GM19395 (cell line): ENCODE measurements at regions not wholly inside any gene's neighbourhood (a gene's known extent, or its start where the extent isn't known, plus 50 kb on each side); places are given as distances from the start of the nearest gene placed in this dataset.

Experiments
- ATAC-seq: cut with Tn5 transposase; IDR thresholded peaks from one replicate; pipeline ENCODE4 v1.9.1; 2021; ENCODE audit warnings: mild to moderate bottlenecking, moderate library complexity; ENCODE audit not compliant: unreplicated experiment

DNA sequence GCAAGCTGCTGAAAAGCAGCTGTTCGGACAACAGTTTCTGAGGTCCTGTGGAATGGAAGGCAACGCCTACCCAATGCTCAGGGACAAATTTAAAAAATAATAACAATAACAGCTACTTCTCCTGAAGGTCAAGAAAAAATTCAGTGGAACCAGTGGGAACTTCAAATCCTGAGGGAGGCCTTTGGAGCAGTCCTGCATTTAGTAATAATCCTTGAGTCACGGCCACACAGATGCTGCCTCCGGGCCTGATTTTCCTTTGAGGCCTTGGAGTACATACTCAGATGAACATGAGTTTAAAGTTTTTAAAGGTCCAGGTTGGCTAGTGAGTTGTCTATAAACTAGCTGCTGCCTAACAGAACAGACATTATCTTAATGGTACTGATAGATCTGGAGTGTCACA is 268.0 kb downstream of the MSRB3 start:
- ATAC-seq, result no peak

DNA sequence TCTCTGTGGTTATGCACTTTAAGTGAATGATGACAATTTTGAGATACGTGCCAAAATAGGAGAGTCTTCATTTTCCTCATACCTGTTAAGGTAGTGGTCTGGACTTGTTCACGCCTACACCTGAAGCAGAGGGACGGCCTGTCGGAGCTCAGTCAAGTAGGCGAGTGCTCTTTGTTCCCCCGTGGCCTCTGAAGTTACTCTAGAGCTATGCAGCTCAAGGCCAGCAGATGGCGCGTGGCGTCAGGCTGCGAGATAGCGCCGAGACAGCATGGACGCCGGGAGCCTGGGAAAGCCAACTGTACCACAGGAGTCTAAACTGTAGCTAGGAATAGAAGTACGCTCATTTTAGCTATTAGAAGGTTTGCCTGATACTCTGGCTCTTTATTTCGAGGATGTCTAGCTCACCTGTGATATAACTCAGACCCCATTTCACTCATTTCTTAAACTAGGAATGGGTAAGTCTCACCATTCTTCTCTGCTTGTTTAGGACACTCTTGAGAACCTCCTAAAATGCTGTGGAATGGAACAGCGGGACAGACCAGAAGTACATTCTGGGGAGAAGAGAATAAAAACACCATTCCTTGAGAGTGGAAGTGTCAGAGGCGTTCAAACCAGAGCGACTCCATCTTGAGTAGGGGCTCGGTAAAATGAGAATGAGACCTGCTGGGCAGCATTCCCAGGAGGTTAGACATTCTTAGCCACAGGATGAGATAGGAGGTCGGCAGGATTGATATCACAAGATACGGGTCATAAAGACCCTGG is 267.4 kb upstream of the HMGA2 start:
- ATAC-seq, result peak; percentile 100

DNA sequence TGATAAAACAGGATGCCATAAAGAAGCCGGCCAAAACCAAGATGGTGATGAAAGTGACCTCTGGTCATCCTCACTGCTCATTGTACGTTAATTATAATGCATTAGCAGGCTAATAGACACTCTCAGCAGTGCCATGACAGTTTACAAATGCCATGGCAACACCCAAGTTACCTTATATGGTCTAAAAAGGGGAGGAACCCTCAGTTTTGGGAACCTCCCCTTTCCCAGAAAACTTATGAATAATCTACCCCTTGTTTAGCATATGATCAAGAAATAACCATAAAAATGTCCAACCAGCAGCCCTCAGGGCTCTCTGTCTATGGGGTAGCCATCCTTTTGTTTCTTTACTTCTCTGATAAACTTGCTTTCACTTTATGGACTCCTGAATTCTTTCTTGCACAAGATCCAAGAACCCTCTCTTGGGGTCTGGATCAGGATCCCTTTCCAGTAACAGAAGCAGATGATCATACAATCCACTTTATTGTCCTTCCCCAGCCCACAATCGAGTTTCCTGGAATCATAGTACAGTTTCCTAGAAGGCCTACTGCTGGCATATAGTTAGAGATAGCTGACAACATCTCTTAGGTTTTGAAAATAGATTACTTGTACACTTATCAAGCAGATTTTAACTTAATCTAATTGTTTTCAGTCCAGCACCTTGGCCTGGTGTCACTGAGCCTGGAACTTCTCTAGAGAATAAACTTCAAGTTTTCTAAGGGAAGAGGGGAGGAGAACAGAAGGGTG is 266.7 kb upstream of the HMGA2 start:
- no peak for ATAC-seq

DNA sequence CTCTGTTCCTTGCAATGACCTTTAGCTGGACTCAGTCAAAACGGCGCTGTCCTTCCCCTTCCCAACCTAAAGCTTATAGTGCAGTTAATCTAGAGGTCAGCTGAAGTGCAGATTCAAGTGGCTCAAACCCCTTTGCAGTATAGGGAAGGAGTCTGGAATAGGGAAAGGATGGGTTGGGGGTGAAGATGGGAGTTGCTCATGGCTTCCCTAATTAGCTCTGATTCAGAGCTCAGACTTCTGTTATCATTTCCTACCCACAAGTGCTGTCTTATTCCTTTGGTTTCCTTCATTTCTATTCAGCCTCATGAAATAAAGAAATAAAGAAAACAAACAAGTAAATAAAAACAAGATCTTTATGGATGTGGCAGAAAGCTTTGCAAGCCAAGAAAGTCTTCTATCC is 264.0 kb upstream of the HMGA2 start:
- ATAC-seq, result no peak

DNA sequence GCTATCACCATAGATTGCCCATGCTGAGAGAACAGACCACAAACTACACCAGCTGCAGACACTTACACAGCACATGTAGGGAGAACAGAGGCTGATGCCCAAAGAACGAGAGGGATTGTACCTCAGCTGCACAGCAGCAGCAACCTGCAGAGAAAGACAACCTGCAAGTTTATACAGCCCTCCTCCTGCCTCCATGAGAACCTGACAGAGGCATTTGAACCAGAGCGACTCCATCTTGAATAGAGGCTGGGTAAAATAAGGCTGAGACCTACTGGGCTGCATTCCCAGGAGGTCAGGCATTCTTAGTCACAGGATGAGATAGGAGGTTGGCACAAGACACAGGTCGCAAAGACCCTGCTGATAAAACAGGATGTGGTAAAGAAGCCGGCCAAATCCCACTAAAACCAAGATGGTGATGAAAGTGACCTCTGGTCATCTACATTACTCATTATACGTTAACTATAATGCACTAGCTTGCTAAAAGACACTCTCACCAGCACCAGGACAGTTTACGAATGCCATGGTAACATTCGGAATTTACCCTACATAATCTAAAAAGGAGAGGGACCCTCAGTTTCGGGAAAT is 262.4 kb upstream of the HMGA2 start:
- no peak for ATAC-seq

DNA sequence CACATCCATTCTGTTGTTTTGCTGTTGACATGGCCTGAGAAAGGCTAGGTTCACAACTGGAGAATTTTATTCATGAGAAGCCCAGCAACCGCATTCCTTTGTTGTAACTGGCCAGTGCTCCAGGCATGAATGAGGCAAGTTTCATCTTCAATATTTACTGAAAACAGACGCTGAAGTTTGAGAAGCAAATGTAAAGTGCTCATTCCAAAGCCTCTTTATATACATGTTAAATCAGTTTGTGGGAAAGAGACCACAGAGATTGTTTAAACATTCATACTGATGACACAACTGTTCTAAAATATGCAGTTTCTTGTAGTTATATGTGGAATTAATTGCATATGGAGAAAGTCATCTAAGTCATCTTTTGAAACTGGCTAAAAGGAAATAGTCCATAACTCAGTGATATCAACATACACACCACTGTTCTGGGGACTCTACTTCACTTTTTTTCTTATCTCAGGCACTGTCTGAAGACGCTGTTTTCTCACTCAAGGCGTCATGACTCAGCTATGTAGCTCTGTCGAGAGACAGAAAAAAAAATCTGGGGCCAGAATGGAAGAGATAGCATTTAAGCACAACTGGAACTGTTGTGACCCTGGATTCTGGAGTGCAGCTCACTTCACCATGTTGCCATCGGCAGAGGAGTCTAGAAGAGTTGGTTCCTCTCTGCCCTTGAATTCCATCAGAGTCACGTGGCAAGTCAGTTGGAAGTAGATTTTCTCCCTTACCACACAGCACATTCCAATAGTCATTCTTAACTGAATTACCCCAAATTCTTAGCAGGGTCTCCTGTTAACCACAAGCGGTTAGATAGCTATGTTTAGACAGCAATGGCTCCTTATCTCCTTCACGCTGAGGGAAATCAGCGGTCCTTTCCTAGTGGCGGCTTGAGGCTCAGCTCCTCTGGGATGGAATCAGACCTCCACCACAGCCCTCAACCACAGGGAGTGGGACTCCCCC is 258.4 kb upstream of the HMGA2 start:
- no peak for ATAC-seq

DNA sequence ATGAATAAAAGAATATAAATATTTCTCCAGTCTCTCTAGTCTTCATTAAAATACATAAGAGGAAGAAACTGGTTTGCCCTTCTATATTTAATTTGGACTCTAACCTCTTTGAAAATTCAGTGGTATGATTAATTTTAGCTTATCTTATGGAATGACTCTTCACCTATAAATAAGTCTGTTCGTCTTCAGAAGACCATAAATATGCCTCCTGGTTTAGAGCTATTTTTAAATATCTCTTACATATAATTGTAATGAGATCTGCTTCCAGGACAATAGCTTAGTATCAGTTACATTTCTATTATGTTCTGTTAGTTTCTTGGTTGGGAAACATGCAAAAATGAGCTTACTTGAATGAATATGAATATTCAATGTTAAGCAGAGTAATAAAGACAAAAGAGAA is 257.5 kb upstream of the HMGA2 start:
- no peak for ATAC-seq

DNA sequence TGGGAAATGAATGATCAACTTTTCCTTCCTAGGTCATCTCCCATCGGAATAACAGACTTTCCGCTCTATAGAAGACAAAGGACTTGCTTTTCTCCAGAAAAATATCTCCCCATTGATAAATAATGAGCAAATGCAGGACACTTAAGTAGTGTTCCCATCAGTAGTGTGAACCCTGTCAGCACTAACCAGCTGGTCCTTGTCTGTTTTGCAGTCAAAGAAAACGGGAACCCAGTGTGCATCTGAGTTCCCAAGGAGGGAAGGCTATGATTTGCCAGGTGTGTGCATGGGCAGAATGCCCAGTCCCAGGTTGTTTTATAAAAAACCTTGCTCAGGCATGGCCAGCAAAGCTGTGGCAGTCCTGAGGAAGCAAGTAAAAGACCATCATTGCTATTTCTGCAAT is 256.5 kb upstream of the HMGA2 start:
- ATAC-seq, result no peak

DNA sequence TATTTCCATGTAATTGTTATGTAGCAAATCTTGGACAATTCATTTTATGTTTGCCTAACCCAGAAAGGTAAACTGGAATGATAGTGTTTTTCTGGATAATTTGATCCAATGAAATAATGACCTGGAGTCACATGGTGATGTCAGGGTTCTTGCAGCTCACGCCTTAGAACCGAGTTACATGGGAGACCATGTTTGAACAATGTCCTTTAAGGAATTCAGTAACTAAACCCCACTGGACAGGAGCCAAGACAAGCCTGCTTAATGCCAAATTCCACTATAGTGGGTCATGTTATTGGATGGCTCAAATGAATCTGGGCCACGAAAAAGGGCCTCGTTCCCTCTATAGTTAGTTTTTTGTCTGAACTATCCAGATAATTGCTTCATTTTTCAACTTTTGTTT is 255.8 kb upstream of the HMGA2 start:
- ATAC-seq, result no peak

DNA sequence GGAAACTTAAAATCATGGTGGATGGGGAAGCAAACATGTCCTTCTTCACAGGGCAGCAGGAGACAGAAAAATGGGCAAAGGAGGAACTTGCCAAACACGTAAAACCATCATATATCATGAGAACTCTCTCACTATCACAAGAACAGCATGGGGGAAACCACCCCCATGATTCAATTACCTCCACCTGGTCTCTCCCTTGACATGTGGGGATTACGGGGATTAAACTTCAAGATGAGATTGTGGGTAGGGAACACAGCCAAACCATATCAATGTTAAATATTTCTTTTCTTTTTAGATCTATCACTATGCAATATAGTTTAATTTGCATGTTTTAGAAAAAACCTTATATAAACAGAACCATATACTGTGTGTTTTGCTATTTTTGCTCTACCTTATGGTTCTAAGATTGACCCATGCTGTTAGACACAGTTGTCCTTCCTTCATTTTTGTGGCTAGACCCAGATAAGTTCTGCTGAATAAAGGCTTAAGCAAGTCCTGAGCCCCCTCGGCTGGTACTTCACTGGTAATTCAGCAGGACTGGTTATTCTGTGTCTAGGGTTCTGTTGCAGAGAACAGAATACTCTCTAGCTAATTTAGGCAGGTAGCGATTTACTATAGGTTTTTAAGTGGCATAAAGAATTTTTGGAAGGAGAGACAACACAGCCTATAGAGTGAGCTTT is 253.7 kb upstream of the HMGA2 start:
- no peak for ATAC-seq

DNA sequence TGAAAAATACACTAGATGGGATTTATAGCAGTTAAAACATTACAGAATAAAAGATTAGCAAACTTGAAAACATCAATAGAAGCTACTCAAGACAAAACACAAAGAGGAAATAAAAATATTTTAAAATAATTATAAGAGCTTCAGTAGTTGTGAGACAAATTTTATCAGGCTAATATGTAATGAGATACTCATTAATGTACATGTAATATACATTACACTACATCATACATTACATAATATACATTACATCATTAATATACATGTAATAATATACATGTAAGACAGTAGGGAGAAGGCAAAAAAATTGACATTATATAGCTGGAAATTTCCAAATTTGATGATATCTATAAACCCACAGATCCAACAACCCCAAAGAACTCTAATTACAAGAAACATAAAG is 249.4 kb upstream of the HMGA2 start:
- no peak for ATAC-seq

DNA sequence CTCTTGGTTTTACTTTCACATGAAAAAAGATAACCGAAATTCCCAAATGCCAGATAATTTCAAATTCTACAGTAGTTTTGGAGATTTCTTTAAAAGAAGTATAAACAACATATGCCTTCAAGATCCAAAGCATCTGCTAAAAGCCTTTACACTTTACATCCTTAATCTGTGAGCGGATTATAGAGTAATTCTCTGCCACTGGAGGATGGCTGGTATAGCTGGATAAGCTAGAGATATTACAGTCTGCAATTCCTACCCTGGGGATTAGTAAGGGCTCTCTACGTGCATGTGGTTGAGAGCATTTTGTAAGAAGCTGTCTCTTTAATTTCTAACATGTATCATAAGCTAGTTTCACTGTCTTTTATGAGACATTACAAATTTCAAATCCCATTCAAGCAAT is 240.3 kb upstream of the HMGA2 start:
- ATAC-seq, result no peak

DNA sequence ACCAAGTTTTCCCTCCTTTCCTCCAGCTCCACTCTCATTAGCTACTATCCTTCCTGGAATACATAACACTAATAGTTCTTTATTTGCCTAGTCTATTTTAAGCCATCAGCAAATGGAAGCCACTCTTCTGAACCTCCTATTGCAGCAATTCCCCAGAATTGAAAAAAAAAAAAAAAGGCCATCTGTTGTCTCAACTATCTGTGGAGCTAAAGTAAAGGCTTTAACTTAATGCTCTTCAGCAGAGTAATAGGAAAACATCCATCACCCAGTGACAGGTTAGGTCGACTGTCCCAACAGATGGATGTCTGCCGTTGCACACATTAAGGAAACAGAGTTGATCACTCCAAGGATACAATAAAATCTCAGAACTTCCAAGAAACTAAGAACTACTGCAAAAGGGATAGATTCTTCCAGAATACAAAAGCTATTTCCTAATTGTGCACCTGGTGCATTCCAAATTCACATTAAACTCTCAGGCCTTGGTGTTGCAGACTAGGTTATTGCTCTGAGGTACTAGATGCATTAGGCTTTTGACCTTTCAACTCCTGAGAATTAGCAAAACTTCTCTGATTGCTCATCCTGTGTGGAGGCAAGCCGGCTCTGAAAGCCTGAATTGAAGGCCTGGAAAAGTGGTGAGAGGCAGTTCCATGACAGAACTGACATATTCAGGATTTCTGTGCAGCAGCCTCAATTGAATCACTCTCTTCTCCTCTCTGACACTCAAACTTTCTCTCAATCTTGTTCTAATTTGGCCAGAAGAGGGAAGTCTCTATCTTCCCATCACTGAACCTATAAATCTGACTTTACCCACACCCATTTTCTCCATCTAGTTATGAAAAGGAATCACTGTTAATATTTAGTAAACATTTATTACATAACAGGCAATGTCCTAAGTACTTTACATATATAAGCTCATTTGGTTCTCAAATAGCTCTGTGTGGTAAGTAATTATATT is 238.4 kb upstream of the HMGA2 start:
- ATAC-seq, result no peak

DNA sequence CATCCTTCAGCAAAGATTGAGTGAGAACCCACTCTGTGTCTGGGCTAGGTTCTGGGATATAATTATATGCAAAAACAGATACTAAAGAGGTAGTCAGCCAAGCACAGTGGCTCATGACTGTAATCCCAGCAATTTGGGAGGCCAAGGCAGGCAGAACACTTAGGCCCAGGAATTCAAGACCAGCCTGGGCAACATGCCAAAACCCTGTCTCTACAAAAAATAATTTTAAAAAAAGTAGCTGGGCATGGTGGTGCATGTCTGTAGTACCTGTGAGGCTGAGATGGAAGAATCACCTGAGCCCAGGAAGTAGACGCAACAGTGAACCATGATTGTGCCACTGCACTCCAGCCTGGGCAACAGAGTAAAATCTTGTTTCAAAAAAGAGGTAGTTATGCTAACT is 237.5 kb upstream of the HMGA2 start:
- no peak for ATAC-seq

DNA sequence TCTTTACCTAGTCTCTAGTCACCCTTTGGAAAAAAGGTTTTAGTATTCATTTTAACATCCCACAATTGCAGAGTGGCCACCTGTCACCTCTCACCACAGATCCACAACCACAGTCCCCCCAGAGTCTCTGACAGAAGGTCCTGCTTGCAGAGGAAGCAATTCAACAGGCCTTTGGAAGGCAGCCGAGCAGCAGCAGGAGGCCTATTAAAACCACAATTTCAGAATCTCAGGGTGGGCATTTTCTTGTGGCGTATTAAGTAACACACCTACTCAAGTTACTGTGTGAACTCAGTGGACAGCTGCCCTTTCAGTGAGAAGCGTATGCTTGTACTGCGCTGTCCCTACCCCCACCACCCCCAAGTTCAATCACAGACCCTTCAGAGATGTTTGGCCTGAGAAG is 234.0 kb upstream of the HMGA2 start:
- ATAC-seq, result no peak

DNA sequence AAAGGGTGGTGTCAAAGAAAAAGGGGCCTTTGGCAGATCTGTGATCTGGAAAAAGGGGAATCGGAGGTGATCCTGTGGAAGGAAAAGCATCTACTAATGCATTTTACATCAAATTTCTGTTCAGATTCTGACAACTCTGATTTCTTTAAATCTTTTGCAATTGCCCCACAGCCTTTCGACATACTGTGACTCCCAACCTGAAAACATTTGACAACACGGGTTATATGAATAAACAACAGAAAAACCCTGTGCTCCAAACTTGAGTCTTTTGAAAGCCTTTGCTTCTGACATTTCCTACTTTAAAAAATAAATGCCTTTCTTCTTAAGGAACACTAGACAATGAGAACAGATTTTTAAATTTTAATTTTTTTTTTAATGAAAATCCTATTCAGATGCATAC is 231.9 kb upstream of the HMGA2 start:
- ATAC-seq, result no peak

DNA sequence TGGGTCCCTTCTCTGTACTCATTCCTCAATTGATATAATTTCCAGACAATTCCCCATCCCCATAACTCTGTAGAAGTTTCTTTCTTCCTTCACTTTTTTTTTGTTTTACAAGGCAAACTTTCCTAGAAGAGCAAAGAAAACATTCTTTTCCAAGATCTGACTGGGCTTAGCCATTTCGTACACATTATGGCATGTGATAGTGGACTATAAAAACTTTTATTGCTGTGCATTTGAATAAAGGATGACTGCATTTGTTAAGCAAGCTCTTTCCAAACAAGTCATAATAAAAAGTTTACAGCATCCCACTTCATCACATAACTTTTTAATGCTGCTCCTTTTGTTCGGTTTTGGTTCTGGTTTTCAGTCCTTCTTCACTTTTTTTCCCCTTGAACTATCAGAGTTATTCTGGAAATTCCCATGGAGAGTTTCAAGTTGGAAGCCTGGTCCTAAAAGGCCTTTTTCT is 231.0 kb upstream of the HMGA2 start:
- no peak for ATAC-seq

DNA sequence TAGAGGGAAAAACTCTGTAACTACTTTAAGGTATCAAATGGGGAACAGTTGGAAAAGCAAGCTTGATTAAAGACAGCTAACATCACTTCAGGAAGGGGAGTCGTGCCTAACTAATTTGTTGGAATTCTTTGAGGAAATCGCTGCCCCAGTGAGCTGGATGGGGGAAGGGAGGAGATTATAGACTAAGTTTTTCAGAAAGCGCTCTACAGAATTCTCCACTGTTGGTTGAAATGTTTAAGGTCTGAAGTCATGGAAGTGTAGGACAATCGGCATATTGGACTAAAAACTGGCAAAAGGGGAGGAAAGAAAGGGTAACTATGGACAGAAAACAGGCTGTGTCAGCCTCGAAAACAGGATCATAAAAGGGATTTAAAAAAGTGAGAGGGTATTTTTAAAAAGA is 229.9 kb upstream of the HMGA2 start:
- ATAC-seq, result no peak

DNA sequence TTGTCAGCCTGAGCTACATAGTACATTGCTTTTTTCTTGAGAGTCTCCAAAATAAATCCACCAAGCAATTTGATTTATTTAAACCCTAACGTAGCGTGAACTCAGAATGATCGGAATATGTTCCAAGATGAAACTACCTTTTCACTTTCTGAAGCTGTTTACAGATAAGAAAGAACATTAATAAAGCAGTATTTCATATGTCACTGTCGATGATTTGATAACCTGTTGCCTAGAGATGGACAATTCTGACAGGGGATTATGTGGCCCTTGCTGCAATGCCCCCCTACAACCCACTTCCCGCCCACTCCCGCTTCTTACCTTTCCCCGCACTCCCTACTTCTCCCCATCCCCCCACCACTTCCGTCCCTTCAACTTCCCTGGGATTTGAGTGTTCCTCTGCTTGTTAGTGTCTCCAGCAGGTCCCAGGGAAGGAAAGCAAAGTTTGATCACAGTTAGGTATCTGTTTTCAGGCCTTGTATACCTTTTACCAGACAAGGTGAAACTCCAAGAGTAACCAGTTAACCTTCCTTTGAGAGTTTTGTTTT is 229.2 kb upstream of the HMGA2 start:
- ATAC-seq, result no peak
